ENCODE measurements at regions not wholly inside any gene's neighbourhood (a gene's known extent, or its start where the extent isn't known, plus 50 kb on each side); places are given as distances from the start of the nearest gene placed in this dataset.

GRCh38 chr2:217260441-217261115, 400.7 kb upstream of the TNP1 start:
- no peak for DNase-seq

GRCh38 chr2:217258170-217258569, 398.3 kb upstream of the TNP1 start:
- DNase-seq, result no peak

- DNase-seq, result no peak
These were observed 396.4 kb upstream of the TNP1 start for GRCh38 chr2:217256251-217256650.

GRCh38 chr2:217254111-217254510, 394.2 kb upstream of the TNP1 start:
- DNase-seq, result no peak

GRCh38 chr2:217252181-217252580, 392.3 kb upstream of the TNP1 start:
- DNase-seq, result no peak

GRCh38 chr2:217250013-217250524, 390.2 kb upstream of the TNP1 start:
- peak; percentile 27 for DNase-seq

- DNase-seq, result no peak
These were observed 389.5 kb upstream of the TNP1 start for GRCh38 chr2:217249121-217250012.

GRCh38 chr2:217248312-217248935, 388.6 kb upstream of the TNP1 start:
- DNase-seq, result peak; percentile 35

GRCh38 chr2:217247476-217247875, 387.6 kb upstream of the TNP1 start:
- DNase-seq, result no peak

- no peak for DNase-seq
These were observed 386.2 kb upstream of the TNP1 start for GRCh38 chr2:217246108-217246507.

- DNase-seq, result no peak
These were observed 385.0 kb upstream of the TNP1 start for GRCh38 chr2:217244815-217245214.

GRCh38 chr2:217242947-217243346, 383.1 kb upstream of the TNP1 start:
- no peak for DNase-seq

- no peak for DNase-seq
These were observed 371.9 kb upstream of the TNP1 start for GRCh38 chr2:217231724-217232123.

GRCh38 chr2:217231212-217231611, 371.3 kb upstream of the TNP1 start:
- no peak for DNase-seq

- DNase-seq, result no peak
These were observed 368.9 kb upstream of the TNP1 start for GRCh38 chr2:217228732-217229131.

GRCh38 chr2:217227794-217228193, 367.9 kb upstream of the TNP1 start:
- DNase-seq, result no peak

- DNase-seq, result no peak
These were observed 365.7 kb upstream of the TNP1 start for GRCh38 chr2:217225596-217225995.

GRCh38 chr2:217223222-217223930, 363.5 kb upstream of the TNP1 start:
- DNase-seq, result no peak

GRCh38 chr2:217222309-217222910, 362.5 kb upstream of the TNP1 start:
- DNase-seq, result no peak

GRCh38 chr2:217220228-217221013, 360.6 kb upstream of the TNP1 start:
- DNase-seq, result no peak

- DNase-seq, result no peak
These were observed 359.3 kb upstream of the TNP1 start for GRCh38 chr2:217219164-217219520.

All from NCI-H2227 treated with DMSO at 0.1 percent for 48 hours (cell line).